Transverse colon (tissue), 4 donors: ENCODE measurements at regions not wholly inside any gene's neighbourhood (a gene's known extent, or its start where the extent isn't known, plus 50 kb on each side); places are given as distances from the start of the nearest gene placed in this dataset.

ENCODE experiments used
- POLR2AphosphoS5 ChIP-seq, 3 donors: sonication (generic); formaldehyde crosslinking; IDR thresholded peaks; one replicate each; pipeline ENCODE4 v1.6.1; 2016; ENCODE audit warnings: antibody characterized with exemption in 3 of 3
- TF ChIP-seq, protein P1 (sequence below), 5 experiments: fragments of 200-600 bp in 3 of 5; fragments of 450-650 bp in 2 of 5; sonication (generic) in 3 of 5; IDR thresholded peaks; 1 replicate in 2 of 5; 2 replicates in 3 of 5; pipeline ENCODE4 v1.5.1; 2016 to 2017; ENCODE audit warnings: antibody characterized with exemption in 5 of 5, inconsistent platforms in 3 of 5, mild to moderate bottlenecking in 2 of 5, moderate library complexity in 1 of 5

DNA sequence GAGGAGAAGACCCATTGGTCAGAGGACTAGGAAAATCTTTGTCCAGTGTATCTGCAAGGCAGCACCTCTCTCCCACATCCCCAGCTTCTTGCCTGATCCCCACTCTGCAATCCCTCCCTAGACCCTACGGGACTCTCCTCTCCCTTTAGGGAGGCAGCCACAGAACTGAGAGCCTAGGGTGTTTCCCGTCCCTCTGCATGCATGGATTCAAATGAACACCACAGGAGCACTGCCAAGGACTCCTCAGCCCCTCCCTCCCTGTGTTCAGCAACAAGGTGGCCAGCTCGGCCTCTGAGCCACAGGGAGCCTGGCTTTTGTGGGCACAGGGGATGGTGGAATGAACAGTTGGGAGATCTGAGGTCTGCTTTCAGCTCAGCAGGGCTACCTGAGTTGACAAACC is 117.1 kb downstream of the TXNL1 start:
- TF ChIP-seq, protein P1, sequence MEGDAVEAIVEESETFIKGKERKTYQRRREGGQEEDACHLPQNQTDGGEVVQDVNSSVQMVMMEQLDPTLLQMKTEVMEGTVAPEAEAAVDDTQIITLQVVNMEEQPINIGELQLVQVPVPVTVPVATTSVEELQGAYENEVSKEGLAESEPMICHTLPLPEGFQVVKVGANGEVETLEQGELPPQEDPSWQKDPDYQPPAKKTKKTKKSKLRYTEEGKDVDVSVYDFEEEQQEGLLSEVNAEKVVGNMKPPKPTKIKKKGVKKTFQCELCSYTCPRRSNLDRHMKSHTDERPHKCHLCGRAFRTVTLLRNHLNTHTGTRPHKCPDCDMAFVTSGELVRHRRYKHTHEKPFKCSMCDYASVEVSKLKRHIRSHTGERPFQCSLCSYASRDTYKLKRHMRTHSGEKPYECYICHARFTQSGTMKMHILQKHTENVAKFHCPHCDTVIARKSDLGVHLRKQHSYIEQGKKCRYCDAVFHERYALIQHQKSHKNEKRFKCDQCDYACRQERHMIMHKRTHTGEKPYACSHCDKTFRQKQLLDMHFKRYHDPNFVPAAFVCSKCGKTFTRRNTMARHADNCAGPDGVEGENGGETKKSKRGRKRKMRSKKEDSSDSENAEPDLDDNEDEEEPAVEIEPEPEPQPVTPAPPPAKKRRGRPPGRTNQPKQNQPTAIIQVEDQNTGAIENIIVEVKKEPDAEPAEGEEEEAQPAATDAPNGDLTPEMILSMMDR (IDR thresholded peaks at IDR 0.05): no peak
- TF ChIP-seq POLR2AphosphoS5 (IDR thresholded peaks at IDR 0.05): no peak
